GM03348 (cell line): ENCODE measurements at regions not wholly inside any gene's neighbourhood (a gene's known extent, or its start where the extent isn't known, plus 50 kb on each side); places are given as distances from the start of the nearest gene placed in this dataset.
A peak's percentile ranks its signal among the peaks of the same experiment; 100 is the strongest.

ENCODE experiments used
- DNase-seq: peaks from one replicate; pipeline ENCODE4 v3.0.0; 2012; ENCODE audit warnings: low spot score

DNA sequence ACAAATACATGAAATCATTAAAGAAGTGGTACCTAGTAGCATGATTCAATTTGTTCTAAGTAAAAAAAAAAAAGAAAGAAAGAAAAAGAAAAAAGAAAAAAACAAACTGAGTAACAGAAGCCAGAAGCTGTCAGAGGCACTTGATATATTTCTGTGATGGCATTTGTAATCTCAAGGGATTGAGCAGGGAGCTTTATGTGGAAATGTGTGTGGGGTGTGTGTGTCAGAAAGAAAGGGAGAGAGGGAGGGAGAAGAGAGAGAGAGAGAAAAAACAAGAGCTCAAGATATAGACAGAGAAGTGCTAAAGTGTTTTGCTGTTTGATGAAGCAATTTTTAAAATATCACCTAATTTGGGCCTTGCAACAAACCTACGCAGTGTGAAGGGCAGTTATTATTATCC is 357.6 kb upstream of the PCDH15 start:
- DNase-seq, result no peak

DNA sequence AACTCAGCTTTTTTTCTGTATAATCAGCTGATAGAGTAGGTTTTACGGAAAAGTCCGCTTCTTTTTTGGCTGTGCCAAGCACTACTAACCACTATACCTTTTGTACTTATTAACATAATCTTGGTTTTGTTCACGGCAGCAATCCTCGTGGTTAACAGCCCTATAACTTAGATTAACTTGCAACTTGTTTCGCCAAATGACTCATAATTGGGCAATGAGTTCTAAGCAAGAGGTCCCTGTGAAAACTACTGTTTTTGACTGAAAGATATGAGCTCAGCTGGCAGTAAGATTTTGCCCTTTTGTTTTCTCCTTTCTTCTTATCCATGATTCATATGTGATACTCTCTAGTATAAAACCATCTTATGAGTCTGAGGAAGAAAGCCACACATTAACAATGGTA is 345.0 kb upstream of the PCDH15 start:
- DNase-seq, result no peak

DNA sequence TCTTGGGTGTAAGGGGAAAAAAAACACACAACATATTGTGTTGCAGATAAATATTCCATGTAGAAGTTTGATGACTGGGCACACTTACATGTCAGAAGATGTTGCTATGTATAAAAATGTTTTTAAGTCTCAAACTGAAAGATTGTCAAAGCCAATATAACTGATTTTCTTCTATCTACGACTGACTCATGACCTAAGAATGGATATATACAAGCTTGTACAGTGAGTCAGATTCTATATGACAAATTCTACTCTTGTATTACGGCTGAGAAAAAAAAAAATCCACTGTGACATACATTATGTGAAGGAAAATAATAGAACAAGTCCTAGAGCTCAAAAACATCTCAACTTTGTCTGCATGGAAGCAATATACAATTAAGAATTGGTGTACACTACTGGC is 343.0 kb upstream of the PCDH15 start:
- DNase-seq, result no peak

DNA sequence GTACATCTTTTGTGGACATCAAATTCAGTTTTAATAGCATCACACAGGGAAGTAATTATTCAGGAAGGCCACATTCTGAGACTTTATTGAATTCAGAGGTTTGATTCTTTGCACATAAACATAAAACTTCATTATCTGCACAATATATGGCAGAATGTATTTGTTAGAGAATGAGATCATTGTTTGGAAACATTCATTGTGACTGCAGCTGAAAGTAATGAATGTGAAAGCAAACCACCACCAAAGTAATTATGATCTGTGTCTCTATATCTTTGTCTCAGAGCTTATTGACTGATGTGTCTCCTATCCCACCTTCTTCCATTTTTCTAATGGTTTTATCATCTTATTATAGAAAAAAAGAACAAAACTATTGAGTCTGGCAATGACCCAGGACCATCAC is 340.9 kb upstream of the PCDH15 start:
- DNase-seq, result no peak

DNA sequence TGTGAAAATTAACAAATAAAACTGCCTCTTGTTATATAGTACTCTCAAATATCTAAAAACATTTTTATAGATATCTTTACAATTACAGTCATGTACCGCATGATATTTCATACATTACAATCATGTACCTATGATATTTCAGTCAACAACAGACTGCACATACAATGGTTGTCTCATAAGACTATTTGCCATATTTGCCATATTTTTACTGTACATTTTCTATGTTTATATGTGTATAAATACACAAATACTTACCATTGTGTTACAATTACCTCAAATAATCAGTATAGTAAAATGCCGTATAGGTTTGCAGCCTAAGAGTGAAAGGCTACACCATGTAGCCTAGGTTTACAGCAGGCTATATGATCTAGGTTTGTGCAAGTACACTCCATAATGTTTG is 336.0 kb upstream of the PCDH15 start:
- DNase-seq, result no peak

DNA sequence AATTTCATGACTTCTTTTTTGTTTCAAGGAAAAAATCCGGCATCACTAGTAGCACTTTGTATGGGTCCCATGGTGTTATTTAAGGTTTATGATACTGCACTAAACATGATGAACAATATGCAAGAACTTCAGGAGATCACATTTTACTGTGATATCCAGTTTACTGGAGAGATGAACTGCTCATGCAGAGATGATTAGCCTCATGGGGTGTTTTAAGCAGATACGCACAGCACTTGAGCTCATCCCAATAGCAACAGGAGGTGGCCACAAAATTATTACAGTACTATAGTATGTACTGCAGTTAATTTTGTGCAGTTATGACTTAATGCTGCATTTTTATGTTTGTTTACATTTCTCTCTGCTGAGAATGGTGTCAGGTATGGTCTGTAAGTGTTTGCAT is 303.7 kb upstream of the PCDH15 start:
- DNase-seq, result no peak

DNA sequence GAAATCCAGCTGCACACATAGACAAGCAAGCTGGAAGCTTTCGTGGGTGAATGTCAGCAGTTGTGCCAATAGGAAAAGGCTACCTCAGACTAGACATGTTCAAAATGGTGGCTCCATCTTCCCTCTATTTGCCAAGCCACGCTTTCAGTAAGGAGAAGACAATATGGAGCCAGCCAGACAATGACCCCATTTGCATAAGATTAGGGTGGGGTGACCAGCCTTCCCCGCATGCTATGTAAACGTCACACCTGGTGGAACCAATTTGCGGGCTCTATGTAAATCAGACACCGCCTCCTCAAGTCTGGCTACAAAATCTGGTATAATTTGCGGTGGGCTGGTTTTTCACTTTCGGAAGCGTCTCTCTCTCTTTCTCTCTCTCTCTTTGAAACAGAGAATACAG is 297.4 kb upstream of the PCDH15 start:
- no peak for DNase-seq

DNA sequence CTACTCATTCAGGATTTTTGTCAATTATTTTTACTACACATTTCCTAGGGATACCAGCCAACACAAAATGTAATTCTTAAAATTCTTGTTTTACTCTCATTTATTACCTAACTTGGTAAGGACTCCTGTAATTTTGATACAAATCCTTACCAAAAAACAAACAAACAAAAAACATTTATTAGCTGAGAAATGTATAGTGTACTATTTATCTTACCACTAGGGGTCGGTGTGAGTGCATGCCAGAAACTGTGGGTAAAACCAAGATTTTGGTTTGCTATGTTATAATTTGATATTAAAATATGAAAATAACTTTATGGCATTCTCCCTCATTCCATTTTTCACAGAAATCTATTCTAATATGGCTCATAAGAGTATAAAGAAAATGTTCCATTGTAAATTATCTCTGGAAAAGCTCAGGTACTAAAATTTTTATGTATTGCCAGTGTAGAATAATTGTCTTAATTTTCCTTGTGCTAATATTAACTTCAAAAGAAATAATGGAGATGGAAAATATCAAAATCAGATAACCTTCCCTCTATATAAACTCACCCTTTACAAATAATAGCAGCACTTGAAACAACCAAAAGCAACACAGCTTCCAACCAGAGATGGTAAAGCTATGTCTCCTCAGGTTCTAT is 290.8 kb upstream of the PCDH15 start:
- peak; percentile 19 for DNase-seq

DNA sequence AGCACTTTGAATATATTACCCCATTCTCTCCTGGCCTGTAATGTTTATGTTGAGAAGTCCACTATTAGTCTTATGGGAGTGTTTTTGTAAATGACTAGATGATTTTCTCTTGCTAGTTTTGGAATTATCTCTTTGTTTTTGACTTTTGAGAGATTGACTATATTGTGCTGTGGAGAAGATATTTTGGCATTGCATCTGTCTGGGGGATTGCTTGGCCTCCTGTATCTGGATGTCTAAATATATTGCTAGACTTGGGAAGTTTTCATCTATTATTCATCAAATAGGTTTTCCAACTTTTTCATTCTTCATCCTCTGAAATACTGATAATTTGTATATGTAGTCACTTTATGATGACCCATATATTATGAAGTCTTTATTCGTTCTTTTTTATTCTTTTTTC is 277.1 kb upstream of the PCDH15 start:
- DNase-seq, result no peak

DNA sequence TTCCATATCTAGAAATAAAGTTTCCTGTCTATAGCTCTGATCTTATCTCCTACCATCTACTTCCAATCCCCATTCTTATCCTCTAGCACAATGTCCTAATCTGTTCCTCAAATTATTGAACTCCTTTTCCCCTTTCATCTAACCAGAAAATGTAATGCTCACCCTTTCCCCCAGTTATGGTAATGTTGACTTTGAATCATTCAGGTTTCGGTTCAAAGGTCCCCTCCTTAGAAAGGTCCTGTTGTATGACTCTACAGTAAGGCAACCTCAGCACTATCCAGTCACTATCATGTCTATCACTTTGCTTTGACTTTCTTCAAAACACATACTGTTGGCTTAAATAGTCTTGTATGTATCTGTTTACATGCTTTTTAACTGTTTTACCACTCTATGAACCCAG is 264.2 kb upstream of the PCDH15 start:
- DNase-seq, result no peak

DNA sequence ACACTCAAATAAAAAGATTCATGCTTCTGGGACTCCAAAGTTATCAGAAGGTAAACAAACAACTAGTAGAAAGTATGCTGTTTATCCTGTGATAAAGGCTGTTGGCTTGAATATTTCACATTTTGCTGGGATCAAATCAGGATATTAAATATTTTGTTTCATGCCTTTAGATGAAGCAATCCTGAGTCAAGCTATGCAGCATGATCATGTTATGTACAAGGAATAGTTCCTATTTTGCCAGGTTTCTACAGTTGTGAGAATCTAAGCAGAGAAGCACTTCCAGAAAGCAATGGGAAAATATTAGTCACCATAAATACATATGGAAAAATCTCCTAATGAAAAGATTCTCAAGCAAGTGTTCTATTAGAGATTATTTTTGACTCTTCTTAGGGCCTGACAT is 262.8 kb upstream of the PCDH15 start:
- no peak for DNase-seq

DNA sequence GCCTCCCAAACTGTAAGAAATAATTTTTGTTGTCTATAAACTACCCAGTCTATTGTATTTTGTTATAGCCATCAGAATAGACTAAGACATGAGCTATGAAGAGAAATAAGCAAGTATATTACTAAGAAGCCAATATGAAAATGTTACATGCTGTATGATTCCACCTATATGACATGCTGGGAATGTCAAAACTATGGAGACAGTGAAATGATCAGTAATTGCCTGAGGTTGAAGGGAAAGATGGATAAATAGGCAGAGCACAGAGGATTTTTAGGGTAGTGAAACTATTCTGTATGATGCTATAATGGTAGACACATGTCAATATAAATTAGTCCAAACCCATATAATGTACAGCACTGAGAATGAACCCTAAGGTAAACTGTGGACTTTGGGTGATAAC is 261.3 kb upstream of the PCDH15 start:
- no peak for DNase-seq

DNA sequence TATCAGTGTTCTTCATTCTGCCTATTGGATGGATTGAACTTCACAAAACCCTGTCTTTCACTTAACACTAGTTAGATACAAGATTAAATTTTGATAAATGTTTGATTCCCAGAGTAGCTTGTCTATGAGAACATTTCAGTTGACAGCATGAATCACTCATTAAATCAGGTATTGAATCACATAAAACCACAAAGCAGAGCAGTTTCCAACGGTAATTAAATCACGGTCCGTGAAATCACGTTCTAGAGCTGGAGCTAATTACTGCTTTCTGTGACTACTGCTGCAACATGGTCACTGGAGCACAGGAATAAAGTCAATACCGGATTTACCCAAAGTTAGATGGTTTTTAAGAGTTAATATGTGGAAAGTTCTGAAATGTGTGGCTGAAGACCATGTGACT is 257.8 kb upstream of the PCDH15 start:
- DNase-seq, result no peak

DNA sequence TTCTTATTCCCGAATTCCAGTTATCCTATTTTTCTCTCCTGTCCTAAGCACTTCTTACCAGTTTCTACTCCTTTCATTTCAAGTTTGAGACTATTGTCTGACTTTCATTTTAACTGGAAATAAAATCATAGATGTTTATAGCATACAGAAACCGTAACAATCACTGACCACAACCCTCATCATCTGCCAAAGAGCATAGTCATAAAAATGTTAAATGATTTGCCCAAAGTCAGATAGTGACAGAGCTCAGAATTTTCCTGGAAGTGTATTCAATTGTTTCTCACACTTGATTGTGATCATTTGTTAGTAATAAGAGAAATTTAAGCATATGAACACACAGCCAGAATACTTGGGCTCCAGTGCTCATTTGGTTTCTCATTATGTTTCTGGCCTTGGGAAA is 250.5 kb upstream of the PCDH15 start:
- no peak for DNase-seq

DNA sequence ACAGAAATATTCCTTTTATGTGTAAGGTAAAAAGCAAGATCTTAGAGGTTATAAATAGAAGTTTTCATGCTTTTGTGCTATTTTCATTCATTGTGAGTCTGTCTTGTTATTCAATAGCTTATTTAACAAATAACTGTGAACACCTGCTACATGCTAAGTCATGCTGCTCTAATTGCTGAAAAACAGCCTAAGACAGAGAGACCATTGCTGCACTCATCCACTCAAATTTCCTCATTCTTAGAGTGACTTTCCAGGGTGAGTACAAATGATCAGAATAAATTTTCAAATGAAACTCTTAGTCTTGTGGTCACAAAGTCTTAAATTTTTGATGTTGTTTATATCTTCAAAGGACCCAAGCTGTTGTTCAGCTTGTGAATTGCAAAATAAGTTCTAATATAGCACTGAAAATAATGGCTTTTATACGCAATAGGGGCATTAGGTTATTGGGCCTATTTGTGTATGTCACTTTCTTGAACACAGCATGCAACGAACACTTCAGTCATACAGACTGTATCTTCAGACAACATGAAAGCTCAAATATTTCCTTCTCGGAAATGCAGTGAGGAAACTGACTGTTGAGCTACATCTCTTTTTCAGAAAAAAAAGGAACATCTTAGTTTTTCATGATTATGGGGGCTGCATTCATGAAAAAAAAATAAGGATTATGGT is 247.9 kb upstream of the PCDH15 start:
- no peak for DNase-seq

DNA sequence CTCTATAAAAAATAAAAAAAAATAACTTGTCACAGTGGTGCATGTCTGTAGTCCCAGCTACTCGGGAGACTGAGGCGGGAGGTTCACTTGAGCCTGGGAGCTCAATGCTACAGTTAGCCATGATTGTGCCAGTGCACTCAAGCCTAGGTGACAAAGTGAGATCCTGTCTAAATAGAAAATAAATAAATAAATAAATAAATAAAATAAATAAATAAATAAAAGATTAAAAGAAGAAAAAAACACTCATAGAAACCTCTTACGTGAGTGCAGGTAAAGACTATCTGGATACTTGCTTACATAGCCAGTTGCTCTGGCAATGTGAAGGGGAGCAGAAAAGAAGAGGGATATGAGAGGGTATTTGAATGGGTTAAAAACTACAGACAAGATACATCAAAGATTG is 242.5 kb upstream of the PCDH15 start:
- no peak for DNase-seq

DNA sequence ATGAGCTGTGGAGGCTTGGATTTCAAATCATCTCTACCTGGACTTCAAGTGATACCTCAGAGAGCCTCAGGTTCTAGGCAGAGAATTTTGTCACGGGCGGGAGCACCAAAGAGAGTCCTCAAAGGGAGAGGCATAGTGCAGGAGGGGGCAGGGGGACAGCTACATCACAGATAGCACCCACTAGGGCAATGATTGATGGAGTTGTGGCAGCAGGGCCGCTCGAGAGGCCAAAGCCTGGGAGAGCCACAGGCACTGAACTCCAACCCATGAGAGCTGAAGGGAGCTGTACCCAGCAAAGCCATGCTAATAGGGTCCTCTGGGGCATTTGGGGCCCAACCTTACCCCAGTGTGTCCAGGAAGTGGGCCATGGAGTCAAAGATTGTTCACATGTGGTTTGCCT is 232.0 kb upstream of the PCDH15 start:
- no peak for DNase-seq

DNA sequence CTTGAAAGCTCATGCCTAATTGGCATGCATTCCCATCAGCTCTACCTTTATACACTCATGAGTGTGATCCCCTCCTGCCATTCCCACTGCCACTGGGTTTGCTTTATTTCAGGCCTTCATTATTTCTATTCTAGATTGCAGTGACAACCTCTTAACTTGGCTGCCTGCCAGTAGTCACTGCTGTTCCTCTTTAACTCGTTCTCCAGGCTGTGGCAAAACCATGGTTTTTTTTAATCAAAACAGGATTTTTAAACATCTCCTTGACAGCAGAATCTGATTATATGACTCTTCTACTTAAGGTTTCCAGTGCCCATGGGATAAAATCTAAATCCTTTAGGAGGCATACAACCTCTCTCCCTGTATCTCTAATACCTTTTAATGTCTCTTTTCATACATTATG is 223.7 kb upstream of the PCDH15 start:
- no peak for DNase-seq

DNA sequence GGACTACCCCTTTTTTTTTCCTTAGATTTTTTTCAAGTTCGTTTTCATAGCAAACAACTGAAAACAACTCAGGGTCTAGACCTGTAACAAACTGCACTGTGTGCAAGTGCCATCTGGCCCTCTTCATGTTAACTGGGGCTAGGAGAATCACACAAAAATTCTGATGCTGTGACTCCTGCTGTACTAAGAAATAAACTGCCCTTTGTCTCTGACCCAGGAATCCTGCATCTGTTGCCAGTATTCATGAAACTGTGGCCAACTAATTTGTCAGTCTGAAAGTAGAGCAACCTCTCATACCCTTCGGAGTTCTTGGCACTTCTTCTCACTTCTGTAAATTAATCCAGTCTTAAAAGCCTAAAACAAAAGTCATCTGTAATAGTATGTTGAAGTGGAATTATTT is 218.4 kb upstream of the PCDH15 start:
- no peak for DNase-seq

DNA sequence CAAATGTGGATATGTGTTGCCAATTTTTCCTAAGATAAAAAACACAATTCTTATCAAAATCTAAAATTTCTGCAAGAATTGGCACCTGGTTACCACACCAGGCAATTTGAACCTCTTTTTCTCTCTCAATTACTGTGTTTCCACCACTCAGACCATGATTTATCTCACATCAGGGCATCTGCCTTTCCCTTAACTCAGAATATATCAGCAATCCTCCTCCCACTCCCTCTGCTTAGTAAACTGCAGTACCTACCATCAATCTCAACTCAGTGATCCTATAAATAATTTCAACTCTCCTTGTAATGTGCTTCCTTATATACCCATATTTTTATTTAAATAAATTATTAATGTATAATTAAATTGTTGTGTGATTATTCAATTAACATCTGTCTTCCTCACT is 212.3 kb upstream of the PCDH15 start:
- DNase-seq, result no peak

DNA sequence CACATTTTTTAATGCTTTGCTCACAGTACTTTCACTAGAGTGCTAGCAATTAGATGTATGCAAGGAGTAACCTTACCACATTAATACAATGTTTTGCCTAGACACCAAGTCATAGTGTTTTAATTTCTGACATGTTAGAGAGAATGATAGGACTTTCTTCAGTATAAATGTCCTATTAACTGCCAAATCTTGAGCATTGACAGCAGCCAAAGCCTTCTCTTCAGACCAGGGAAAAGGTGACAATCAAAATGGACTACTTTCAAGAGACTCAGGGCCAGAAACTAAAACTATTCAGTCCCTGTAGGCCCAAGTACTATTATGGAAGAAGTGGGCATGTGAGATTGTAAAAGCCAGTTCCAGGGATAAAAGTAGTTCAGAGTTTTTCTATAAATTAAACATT is 201.4 kb upstream of the PCDH15 start:
- DNase-seq, result no peak

DNA sequence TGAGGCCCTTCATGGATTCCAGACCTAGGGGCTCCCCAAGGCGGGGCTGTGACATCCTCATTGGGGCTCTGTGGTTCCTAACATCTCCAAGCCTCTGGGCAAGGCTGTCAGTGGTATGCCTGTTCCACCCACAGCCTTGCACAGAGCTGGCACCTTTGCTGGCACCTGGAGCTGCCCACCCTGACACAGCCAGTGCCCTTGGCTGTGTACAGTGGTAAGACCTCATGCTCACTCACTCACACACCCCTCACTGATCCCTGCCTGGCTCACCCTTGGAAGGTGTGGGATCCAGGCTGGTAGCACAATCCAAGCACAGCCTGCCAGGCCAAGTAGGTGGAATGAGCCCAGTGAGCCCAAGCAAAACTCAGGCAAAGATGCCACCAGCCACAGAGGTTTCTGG is 200.4 kb upstream of the PCDH15 start:
- no peak for DNase-seq

DNA sequence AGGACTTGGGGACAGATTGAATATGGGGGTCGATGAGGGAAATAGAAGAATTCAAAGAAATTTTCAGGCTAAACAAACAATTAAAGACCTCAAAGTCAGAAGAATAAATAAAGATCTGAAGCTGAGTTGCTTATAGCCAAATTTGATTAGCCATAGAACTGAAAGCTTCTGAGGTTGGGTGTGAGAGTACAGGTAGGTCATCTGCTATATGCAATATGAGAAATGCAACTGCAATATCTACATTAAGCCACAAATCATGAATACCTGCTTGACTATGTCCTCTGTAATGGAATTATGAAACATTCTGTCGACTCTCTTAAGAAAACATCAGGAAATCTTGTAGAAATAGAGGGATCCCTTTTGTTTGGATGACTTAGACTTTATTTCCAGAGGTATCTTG is 192.1 kb upstream of the PCDH15 start:
- DNase-seq, result no peak

DNA sequence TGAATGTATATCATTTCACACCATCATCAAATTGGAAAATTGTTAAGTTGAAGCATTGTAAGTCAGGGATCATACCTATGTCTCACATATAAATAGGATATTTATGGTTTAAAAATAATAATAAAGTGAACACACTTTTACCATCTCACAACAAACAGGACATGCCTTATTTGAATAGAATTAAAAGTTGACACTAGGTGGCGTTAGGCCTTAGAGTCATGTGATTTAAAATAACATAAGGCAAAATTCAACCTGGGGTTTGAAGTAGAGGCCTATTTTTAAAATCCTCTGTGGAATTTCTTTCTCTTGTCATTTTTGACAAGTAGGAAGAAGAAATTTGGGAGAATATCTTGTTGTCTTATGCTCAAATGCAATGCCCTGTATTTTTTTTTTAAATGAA is 184.7 kb upstream of the PCDH15 start:
- peak; percentile 9 for DNase-seq
